H1 (cell line): ENCODE measurements at regions not wholly inside any gene's neighbourhood (a gene's known extent, or its start where the extent isn't known, plus 50 kb on each side); places are given as distances from the start of the nearest gene placed in this dataset.
A peak's percentile ranks its signal among the peaks of the same experiment; 100 is the strongest.

ENCODE experiments used
- ASH2L ChIP-seq: fragments of 200-600, 300-600 bp; sonication (generic); IDR thresholded peaks from one replicate; pipeline ENCODE4 v1.7.1; 2017; ENCODE audit warnings: low read length
- CHD1 ChIP-seq: IDR thresholded peaks from 2 replicates; pipeline ENCODE4 v1.6.1; 2012; ENCODE audit warnings: low read depth, low read length, improper control_type of control experiment
- EP300 ChIP-seq, 2 experiments: IDR thresholded peaks; 1 replicate in 1 of 2; 2 replicates in 1 of 2; pipeline ENCODE4 v1.6.1; 2011 to 2012; ENCODE audit warnings: low read depth in 2 of 2, low read length in 2 of 2, mild to moderate bottlenecking in 2 of 2, borderline replicate concordance in 1 of 2, inconsistent platforms in 1 of 2, moderate library complexity in 1 of 2
- EZH2 ChIP-seq: fragments of 200-600 bp; sonication (generic); IDR thresholded peaks from 2 replicates; pipeline ENCODE4 v1.7.1; 2012; ENCODE audit warnings: low read depth, mild to moderate bottlenecking, moderate library complexity, low read length, inconsistent platforms; ENCODE audit not compliant: severe bottlenecking
- GABPA ChIP-seq: IDR thresholded peaks from 2 replicates; pipeline ENCODE4 v1.6.1; 2011; ENCODE audit warnings: mild to moderate bottlenecking, low read length, moderate library complexity, borderline replicate concordance; ENCODE audit not compliant: insufficient read depth
- HDAC6 ChIP-seq: IDR thresholded peaks from one replicate; pipeline ENCODE4 v1.7.1; 2012; ENCODE audit warnings: low read depth, mild to moderate bottlenecking, inconsistent platforms, low read length, moderate library complexity
- POLR2A ChIP-seq, 2 experiments: IDR thresholded peaks; 1 replicate in 1 of 2; 2 replicates in 1 of 2; pipeline ENCODE4 v1.6.1; 2011; ENCODE audit warnings: low read depth in 2 of 2, low read length in 2 of 2, mild to moderate bottlenecking in 2 of 2; ENCODE audit errors: control extremely low read depth in 1 of 2
- POLR2AphosphoS5 ChIP-seq: IDR thresholded peaks from 2 replicates; pipeline ENCODE4 v1.6.1; 2011; ENCODE audit warnings: low read depth, low read length
- RXRA ChIP-seq: IDR thresholded peaks from 2 replicates; pipeline ENCODE4 v1.6.1; 2011; ENCODE audit warnings: low read depth, mild to moderate bottlenecking, low read length, moderate library complexity; ENCODE audit not compliant: insufficient read depth
- SIRT6 ChIP-seq: IDR thresholded peaks from one replicate; pipeline ENCODE4 v1.7.1; 2012; ENCODE audit warnings: low read length, inconsistent platforms
- SP1 ChIP-seq: IDR thresholded peaks from 2 replicates; pipeline ENCODE4 v1.6.1; 2011; ENCODE audit warnings: low read depth, low read length
- TAF1 ChIP-seq: IDR thresholded peaks from 2 replicates; pipeline ENCODE4 v1.6.1; 2011; ENCODE audit warnings: mild to moderate bottlenecking, low read depth, low read length
- TF ChIP-seq, protein P1 (sequence below): IDR thresholded peaks from 2 replicates; pipeline ENCODE4 v1.6.1; 2012; ENCODE audit warnings: low read length, inconsistent platforms
- TF ChIP-seq, protein P2 (sequence below), 3 experiments: IDR thresholded peaks; 1 replicate in 2 of 3; 2 replicates in 1 of 3; pipeline versions ENCODE4 v1.5.1 to v1.6.1; 2011; ENCODE audit warnings: low read length in 3 of 3, mild to moderate bottlenecking in 3 of 3, inconsistent platforms in 2 of 3, low read depth in 1 of 3, moderate library complexity in 1 of 3; ENCODE audit not compliant: insufficient read depth in 1 of 3; ENCODE audit errors: control extremely low read depth in 1 of 3

DNA sequence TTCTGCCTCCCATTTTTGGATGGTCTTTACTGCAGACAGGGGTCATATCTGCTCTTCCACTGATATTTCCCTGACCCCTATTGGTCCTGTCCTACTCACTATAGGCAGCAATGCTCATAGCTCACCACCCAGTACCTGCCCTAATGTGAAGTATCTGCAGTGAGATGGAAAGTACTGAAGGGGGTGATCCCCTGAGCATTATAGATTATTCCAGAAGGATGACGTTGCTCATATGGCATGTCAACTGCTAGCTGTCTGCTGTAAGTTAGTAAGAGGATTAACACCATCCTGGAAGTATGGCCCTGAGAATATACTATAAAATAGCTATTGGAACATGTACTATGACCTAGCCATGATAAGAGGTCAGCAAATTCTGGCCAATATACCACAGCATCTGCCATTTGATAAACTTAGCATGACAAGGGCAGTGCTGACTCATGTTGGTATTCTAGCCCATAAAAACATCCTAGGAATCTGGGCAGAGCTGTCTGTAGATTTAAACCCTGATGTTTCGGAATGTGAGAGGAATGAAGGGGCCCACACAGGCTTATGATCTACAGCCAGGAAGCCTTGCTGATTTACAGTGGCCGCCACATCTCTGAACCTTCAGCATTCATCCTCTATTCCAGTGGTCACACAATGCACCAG lies 451.4 kb downstream of the TNS1 start:
- TF ChIP-seq SIRT6 (no peak), POLR2AphosphoS5 (no peak), SP1 (peak; percentile 56; the same call in 1 of the 2 replicates), POLR2A (IDR thresholded peaks at IDR 0.05; ENCODE audit: control extremely low read depth in 1 of 2, low read depth in 2 of 2, low read length in 2 of 2) (no peak), GABPA (no peak), TAF1 (no peak), RXRA (no peak), EP300 (IDR thresholded peaks at IDR 0.05; ENCODE audit: borderline replicate concordance in 1 of 2, low read depth in 2 of 2, low read length in 2 of 2) (no peak), HDAC6 (no peak), CHD1 (no peak), ASH2L (no peak), EZH2 (no peak)
- TF ChIP-seq, protein P1, sequence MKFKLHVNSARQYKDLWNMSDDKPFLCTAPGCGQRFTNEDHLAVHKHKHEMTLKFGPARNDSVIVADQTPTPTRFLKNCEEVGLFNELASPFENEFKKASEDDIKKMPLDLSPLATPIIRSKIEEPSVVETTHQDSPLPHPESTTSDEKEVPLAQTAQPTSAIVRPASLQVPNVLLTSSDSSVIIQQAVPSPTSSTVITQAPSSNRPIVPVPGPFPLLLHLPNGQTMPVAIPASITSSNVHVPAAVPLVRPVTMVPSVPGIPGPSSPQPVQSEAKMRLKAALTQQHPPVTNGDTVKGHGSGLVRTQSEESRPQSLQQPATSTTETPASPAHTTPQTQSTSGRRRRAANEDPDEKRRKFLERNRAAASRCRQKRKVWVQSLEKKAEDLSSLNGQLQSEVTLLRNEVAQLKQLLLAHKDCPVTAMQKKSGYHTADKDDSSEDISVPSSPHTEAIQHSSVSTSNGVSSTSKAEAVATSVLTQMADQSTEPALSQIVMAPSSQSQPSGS, result no peak
- TF ChIP-seq, protein P2, sequence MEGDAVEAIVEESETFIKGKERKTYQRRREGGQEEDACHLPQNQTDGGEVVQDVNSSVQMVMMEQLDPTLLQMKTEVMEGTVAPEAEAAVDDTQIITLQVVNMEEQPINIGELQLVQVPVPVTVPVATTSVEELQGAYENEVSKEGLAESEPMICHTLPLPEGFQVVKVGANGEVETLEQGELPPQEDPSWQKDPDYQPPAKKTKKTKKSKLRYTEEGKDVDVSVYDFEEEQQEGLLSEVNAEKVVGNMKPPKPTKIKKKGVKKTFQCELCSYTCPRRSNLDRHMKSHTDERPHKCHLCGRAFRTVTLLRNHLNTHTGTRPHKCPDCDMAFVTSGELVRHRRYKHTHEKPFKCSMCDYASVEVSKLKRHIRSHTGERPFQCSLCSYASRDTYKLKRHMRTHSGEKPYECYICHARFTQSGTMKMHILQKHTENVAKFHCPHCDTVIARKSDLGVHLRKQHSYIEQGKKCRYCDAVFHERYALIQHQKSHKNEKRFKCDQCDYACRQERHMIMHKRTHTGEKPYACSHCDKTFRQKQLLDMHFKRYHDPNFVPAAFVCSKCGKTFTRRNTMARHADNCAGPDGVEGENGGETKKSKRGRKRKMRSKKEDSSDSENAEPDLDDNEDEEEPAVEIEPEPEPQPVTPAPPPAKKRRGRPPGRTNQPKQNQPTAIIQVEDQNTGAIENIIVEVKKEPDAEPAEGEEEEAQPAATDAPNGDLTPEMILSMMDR (IDR thresholded peaks at IDR 0.05; ENCODE audit: control extremely low read depth in 1 of 3, insufficient read depth in 1 of 3, low read depth in 1 of 3, low read length in 3 of 3), result no peak
